ENCODE measurements at regions not wholly inside any gene's neighbourhood (a gene's known extent, or its start where the extent isn't known, plus 50 kb on each side); places are given as distances from the start of the nearest gene placed in this dataset.

- Histone ChIP-seq H3K27ac (ENCODE audit: insufficient read depth, low read depth, low read length, poor library complexity, severe bottlenecking) (no peak overlapping the region), H3K4me3 (ENCODE audit: insufficient read depth, low read depth, low read length) (no peak overlapping the region), H3K4me1 (ENCODE audit: control insufficient read depth, insufficient read depth, low read length) (no peaks in the 10 kb centered on the region), H3K27me3 (ENCODE audit: control insufficient read depth, insufficient read depth, low read length, poor library complexity, severe bottlenecking) (no peaks in the 10 kb centered on the region), H3K9me3 (ENCODE audit: control insufficient read depth, low read length) (no peaks in the 10 kb centered on the region), H3K36me3 (ENCODE audit: control insufficient read depth, insufficient read depth, low read length) (no peaks in the 10 kb centered on the region)
- 90 to 91% methylated on average over 15 of the region's 15 CpGs for WGBS, 2 experiments
Measured at GRCh38 chr2:19801367-19802080, 100.3 kb downstream of the TTC32 start.

- no peaks in the 10 kb centered on the region for H3K27me3 ChIP-seq (ENCODE audit: control insufficient read depth, insufficient read depth, low read length, poor library complexity, severe bottlenecking)
- no peaks in the 10 kb centered on the region for H3K4me1 ChIP-seq (ENCODE audit: control insufficient read depth, insufficient read depth, low read length)
- 90 to 97% methylated on average over 5 of the region's 5 CpGs for WGBS, 2 experiments
- H3K9me3 ChIP-seq (ENCODE audit: control insufficient read depth, low read length) = no peaks in the 10 kb centered on the region
- no peaks in the 10 kb centered on the region for H3K36me3 ChIP-seq (ENCODE audit: control insufficient read depth, insufficient read depth, low read length)
- H3K27ac ChIP-seq (ENCODE audit: insufficient read depth, low read depth, low read length, poor library complexity, severe bottlenecking) = no peak overlapping the region
- no peak overlapping the region for H3K4me3 ChIP-seq (ENCODE audit: insufficient read depth, low read depth, low read length)
Measured at GRCh38 chr2:19800796-19801195, 101.0 kb downstream of the TTC32 start.

GRCh38 chr2:19799881-19800780 lies 101.7 kb downstream of the TTC32 start:
- no peaks in the 10 kb centered on the region for H3K4me1 ChIP-seq (ENCODE audit: control insufficient read depth, insufficient read depth, low read length)
- no peak overlapping the region for H3K4me3 ChIP-seq (ENCODE audit: insufficient read depth, low read depth, low read length)
- H3K27ac ChIP-seq (ENCODE audit: insufficient read depth, low read depth, low read length, poor library complexity, severe bottlenecking) = no peak overlapping the region
- 86 to 89% methylated on average over 8 of the region's 8 CpGs for WGBS, 2 experiments
- no peaks in the 10 kb centered on the region for H3K36me3 ChIP-seq (ENCODE audit: control insufficient read depth, insufficient read depth, low read length)
- H3K27me3 ChIP-seq (ENCODE audit: control insufficient read depth, insufficient read depth, low read length, poor library complexity, severe bottlenecking) = no peaks in the 10 kb centered on the region
- no peaks in the 10 kb centered on the region for H3K9me3 ChIP-seq (ENCODE audit: control insufficient read depth, low read length)

GRCh38 chr2:19797871-19798270 lies 103.9 kb downstream of the TTC32 start:
- 83 to 85% methylated on average over 4 of the region's 4 CpGs for WGBS, 2 experiments
- H3K4me3 ChIP-seq (ENCODE audit: insufficient read depth, low read depth, low read length) = no peak overlapping the region
- no peaks in the 10 kb centered on the region for H3K9me3 ChIP-seq (ENCODE audit: control insufficient read depth, low read length)
- H3K36me3 ChIP-seq (ENCODE audit: control insufficient read depth, insufficient read depth, low read length) = no peaks in the 10 kb centered on the region
- H3K27me3 ChIP-seq (ENCODE audit: control insufficient read depth, insufficient read depth, low read length, poor library complexity, severe bottlenecking) = no peaks in the 10 kb centered on the region
- H3K4me1 ChIP-seq (ENCODE audit: control insufficient read depth, insufficient read depth, low read length) = no peaks in the 10 kb centered on the region
- no peak overlapping the region for H3K27ac ChIP-seq (ENCODE audit: insufficient read depth, low read depth, low read length, poor library complexity, severe bottlenecking)

- Histone ChIP-seq H3K27ac (ENCODE audit: insufficient read depth, low read depth, low read length, poor library complexity, severe bottlenecking) (no peak overlapping the region), H3K9me3 (ENCODE audit: control insufficient read depth, low read length) (no peaks in the 10 kb centered on the region), H3K36me3 (ENCODE audit: control insufficient read depth, insufficient read depth, low read length) (no peaks in the 10 kb centered on the region), H3K4me3 (ENCODE audit: insufficient read depth, low read depth, low read length) (no peak overlapping the region), H3K4me1 (ENCODE audit: control insufficient read depth, insufficient read depth, low read length) (no peaks in the 10 kb centered on the region), H3K27me3 (ENCODE audit: control insufficient read depth, insufficient read depth, low read length, poor library complexity, severe bottlenecking) (no peaks in the 10 kb centered on the region)
- WGBS, 2 experiments = 89 to 94% methylated on average over 4 of the region's 4 CpGs
Measured at GRCh38 chr2:19797243-19797810, 104.5 kb downstream of the TTC32 start.

GRCh38 chr2:19796035-19796695 lies 105.6 kb downstream of the TTC32 start:
- H3K36me3 ChIP-seq (ENCODE audit: control insufficient read depth, insufficient read depth, low read length) = no peaks in the 10 kb centered on the region
- no peaks in the 10 kb centered on the region for H3K4me1 ChIP-seq (ENCODE audit: control insufficient read depth, insufficient read depth, low read length)
- no peak overlapping the region for H3K4me3 ChIP-seq (ENCODE audit: insufficient read depth, low read depth, low read length)
- no peaks in the 10 kb centered on the region for H3K9me3 ChIP-seq (ENCODE audit: control insufficient read depth, low read length)
- no peak overlapping the region for H3K27ac ChIP-seq (ENCODE audit: insufficient read depth, low read depth, low read length, poor library complexity, severe bottlenecking)
- H3K27me3 ChIP-seq (ENCODE audit: control insufficient read depth, insufficient read depth, low read length, poor library complexity, severe bottlenecking) = no peaks in the 10 kb centered on the region
- WGBS, 2 experiments = 93 to 96% methylated on average over 10 to 12 of the region's 12 CpGs

- H3K4me1 ChIP-seq (ENCODE audit: control insufficient read depth, insufficient read depth, low read length) = no peaks in the 10 kb centered on the region
- no peaks in the 10 kb centered on the region for H3K27me3 ChIP-seq (ENCODE audit: control insufficient read depth, insufficient read depth, low read length, poor library complexity, severe bottlenecking)
- no peak overlapping the region for H3K4me3 ChIP-seq (ENCODE audit: insufficient read depth, low read depth, low read length)
- no peaks in the 10 kb centered on the region for H3K9me3 ChIP-seq (ENCODE audit: control insufficient read depth, low read length)
- WGBS, 2 experiments = 91 to 95% methylated on average over 6 of the region's 6 CpGs
- H3K27ac ChIP-seq (ENCODE audit: insufficient read depth, low read depth, low read length, poor library complexity, severe bottlenecking) = no peak overlapping the region
- H3K36me3 ChIP-seq (ENCODE audit: control insufficient read depth, insufficient read depth, low read length) = no peaks in the 10 kb centered on the region
Measured at GRCh38 chr2:19793132-19793750, 108.5 kb downstream of the TTC32 start.

- 91 to 94% methylated on average over 7 of the region's 7 CpGs for WGBS, 2 experiments
- H3K27ac ChIP-seq (ENCODE audit: insufficient read depth, low read depth, low read length, poor library complexity, severe bottlenecking) = no peak overlapping the region
- no peaks in the 10 kb centered on the region for H3K4me1 ChIP-seq (ENCODE audit: control insufficient read depth, insufficient read depth, low read length)
- H3K4me3 ChIP-seq (ENCODE audit: insufficient read depth, low read depth, low read length) = no peak overlapping the region
- H3K27me3 ChIP-seq (ENCODE audit: control insufficient read depth, insufficient read depth, low read length, poor library complexity, severe bottlenecking) = no peaks in the 10 kb centered on the region
- no peaks in the 10 kb centered on the region for H3K36me3 ChIP-seq (ENCODE audit: control insufficient read depth, insufficient read depth, low read length)
- no peaks in the 10 kb centered on the region for H3K9me3 ChIP-seq (ENCODE audit: control insufficient read depth, low read length)
Measured at GRCh38 chr2:19790291-19790690, 111.5 kb downstream of the TTC32 start.

GRCh38 chr2:19787134-19787533 lies 114.6 kb downstream of the TTC32 start:
- Histone ChIP-seq H3K4me3 (ENCODE audit: insufficient read depth, low read depth, low read length) (no peak overlapping the region), H3K27ac (ENCODE audit: insufficient read depth, low read depth, low read length, poor library complexity, severe bottlenecking) (no peak overlapping the region), H3K4me1 (ENCODE audit: control insufficient read depth, insufficient read depth, low read length) (no peaks in the 10 kb centered on the region), H3K9me3 (ENCODE audit: control insufficient read depth, low read length) (no peaks in the 10 kb centered on the region), H3K36me3 (ENCODE audit: control insufficient read depth, insufficient read depth, low read length) (no peaks in the 10 kb centered on the region), H3K27me3 (ENCODE audit: control insufficient read depth, insufficient read depth, low read length, poor library complexity, severe bottlenecking) (no peaks in the 10 kb centered on the region)
- 40 to 46% methylated on average over 11 of the region's 11 CpGs for WGBS, 2 experiments
